Keratinocyte (primary cell): ENCODE measurements at regions not wholly inside any gene's neighbourhood (a gene's known extent, or its start where the extent isn't known, plus 50 kb on each side); places are given as distances from the start of the nearest gene placed in this dataset.

Experiments
- DNase-seq: peaks from one replicate; pipeline ENCODE4 v3.0.0-alpha.2; 2011; ENCODE audit warnings: low read depth, missing footprints, low spot score
- FAIRE-seq: peaks from 2 replicates; lab custom pipeline; 2011; peaks lifted over from hg19 to GRCh38; lab: Jason Lieb, UNC
- H2AFZ ChIP-seq: 2 replicates; pipeline ENCODE4 v1.6.0; 2012; ENCODE audit warnings: low read length, control low read depth, inconsistent platforms; ENCODE audit not compliant: control insufficient read depth
- H3K27ac ChIP-seq: 2 replicates; pipeline ENCODE4 v1.5.1; 2011; ENCODE audit warnings: low read length; ENCODE audit not compliant: control insufficient read depth, insufficient read depth
- H3K27me3 ChIP-seq: 3 replicates; pipeline ENCODE4 v1.6.0; 2011; ENCODE audit warnings: low read length; ENCODE audit not compliant: control insufficient read depth, insufficient read depth; ENCODE audit errors: extremely low read depth
- H3K36me3 ChIP-seq, 2 experiments: 2 replicates in 1 of 2; 3 replicates in 1 of 2; pipeline ENCODE4 v1.5.1; 2011; ENCODE audit warnings: low read length in 2 of 2, mild to moderate bottlenecking in 1 of 2; ENCODE audit not compliant: control insufficient read depth in 2 of 2, insufficient read depth in 2 of 2; ENCODE audit errors: extremely low read depth in 1 of 2
- H3K4me1 ChIP-seq: 3 replicates; pipeline ENCODE4 v1.5.1; 2011; ENCODE audit warnings: low read length; ENCODE audit not compliant: control insufficient read depth, insufficient read depth; ENCODE audit errors: extremely low read depth
- H3K4me2 ChIP-seq: 3 replicates; pipeline ENCODE4 v1.6.0; 2011; ENCODE audit warnings: low read depth, low read length; ENCODE audit not compliant: control insufficient read depth, insufficient read depth; ENCODE audit errors: extremely low read depth
- H3K4me3 ChIP-seq, 3 experiments: fragments of 200-600 bp in 1 of 3; sonication (generic) in 1 of 3; 2 replicates in 2 of 3; 3 replicates in 1 of 3; pipeline ENCODE4 v1.5.1; 2011 to 2016; ENCODE audit warnings: low read length in 3 of 3, mild to moderate bottlenecking in 3 of 3, control low read depth in 2 of 3, inconsistent platforms in 1 of 3, low read depth in 1 of 3, mixed read lengths in 1 of 3, mixed run types in 1 of 3, moderate library complexity in 1 of 3; ENCODE audit not compliant: control insufficient read depth in 2 of 3, insufficient read depth in 2 of 3; ENCODE audit errors: extremely low read depth in 1 of 3
- H3K79me2 ChIP-seq: 2 replicates; pipeline ENCODE4 v1.6.0; 2012; ENCODE audit warnings: low read length; ENCODE audit not compliant: control insufficient read depth, insufficient read depth
- H3K9ac ChIP-seq: 3 replicates; pipeline ENCODE4 v1.6.0; 2011; ENCODE audit warnings: low read length; ENCODE audit not compliant: control insufficient read depth, insufficient read depth; ENCODE audit errors: extremely low read depth
- H3K9me1 ChIP-seq: 3 replicates; pipeline ENCODE4 v1.6.0; 2011; ENCODE audit warnings: low read length; ENCODE audit not compliant: control insufficient read depth, insufficient read depth; ENCODE audit errors: extremely low read depth
- H3K9me3 ChIP-seq: 2 replicates; pipeline ENCODE4 v1.5.1; 2012; ENCODE audit warnings: low read depth, low read length; ENCODE audit not compliant: control insufficient read depth
- H4K20me1 ChIP-seq: 3 replicates; pipeline ENCODE4 v1.6.0; 2011; ENCODE audit warnings: low read length; ENCODE audit not compliant: control insufficient read depth, insufficient read depth; ENCODE audit errors: extremely low read depth
- EZH2 ChIP-seq: IDR thresholded peaks from one replicate; pipeline ENCODE4 v1.6.1; 2012; ENCODE audit warnings: inconsistent platforms, mild to moderate bottlenecking, low read length, moderate library complexity
- dilution Hi-C: fragments of 300-500 bp; cut with MboI; formaldehyde crosslinking; loops from one replicate; pipeline ENCODE4 v1.7.0; 2020; ENCODE audit warnings: low sequenced_read_pairs; ENCODE audit not compliant: extremely low pct_ligation_motif_present
- TF ChIP-seq, protein P1 (sequence below), 3 experiments: IDR thresholded peaks in 1 of 3; conservative IDR thresholded peaks in 1 of 3; optimal IDR thresholded peaks in 1 of 3; 2 replicates in 2 of 3; 3 replicates in 1 of 3; pipeline versions ENCODE3 to v1.5.1; 2011; ENCODE audit warnings: low read length in 3 of 3, mild to moderate bottlenecking in 3 of 3, moderate library complexity in 2 of 3, control low read depth in 1 of 3, inconsistent platforms in 1 of 3; ENCODE audit not compliant: insufficient read depth in 2 of 3; ENCODE audit errors: extremely low read depth in 1 of 3

GRCh38 chr22:47547881-47548650 lies 785.6 kb downstream of the TBC1D22A start:
- Histone ChIP-seq H2AFZ (no peak overlapping the region), H3K27ac (no peak overlapping the region), H3K36me3 (no peaks in the 10 kb centered on the region), H3K9ac (no peak overlapping the region), H3K9me3 (no peaks in the 10 kb centered on the region), H3K4me3 (no peak overlapping the region), H3K79me2 (no peaks in the 10 kb centered on the region), H3K4me1 (no peaks in the 10 kb centered on the region), H4K20me1 (no peaks in the 10 kb centered on the region), H3K27me3 (no peaks in the 10 kb centered on the region), H3K9me1 (no peaks in the 10 kb centered on the region), H3K4me2 (no peak overlapping the region)
- TF ChIP-seq, protein P1, sequence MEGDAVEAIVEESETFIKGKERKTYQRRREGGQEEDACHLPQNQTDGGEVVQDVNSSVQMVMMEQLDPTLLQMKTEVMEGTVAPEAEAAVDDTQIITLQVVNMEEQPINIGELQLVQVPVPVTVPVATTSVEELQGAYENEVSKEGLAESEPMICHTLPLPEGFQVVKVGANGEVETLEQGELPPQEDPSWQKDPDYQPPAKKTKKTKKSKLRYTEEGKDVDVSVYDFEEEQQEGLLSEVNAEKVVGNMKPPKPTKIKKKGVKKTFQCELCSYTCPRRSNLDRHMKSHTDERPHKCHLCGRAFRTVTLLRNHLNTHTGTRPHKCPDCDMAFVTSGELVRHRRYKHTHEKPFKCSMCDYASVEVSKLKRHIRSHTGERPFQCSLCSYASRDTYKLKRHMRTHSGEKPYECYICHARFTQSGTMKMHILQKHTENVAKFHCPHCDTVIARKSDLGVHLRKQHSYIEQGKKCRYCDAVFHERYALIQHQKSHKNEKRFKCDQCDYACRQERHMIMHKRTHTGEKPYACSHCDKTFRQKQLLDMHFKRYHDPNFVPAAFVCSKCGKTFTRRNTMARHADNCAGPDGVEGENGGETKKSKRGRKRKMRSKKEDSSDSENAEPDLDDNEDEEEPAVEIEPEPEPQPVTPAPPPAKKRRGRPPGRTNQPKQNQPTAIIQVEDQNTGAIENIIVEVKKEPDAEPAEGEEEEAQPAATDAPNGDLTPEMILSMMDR (optimal IDR thresholded peaks at IDR 0.05 in 1 of 3, IDR thresholded peaks at IDR 0.05 in 1 of 3, conservative IDR thresholded peaks at IDR 0.05 in 1 of 3; ENCODE audit: extremely low read depth in 1 of 3, insufficient read depth in 2 of 3, low read length in 3 of 3), result no peak
- TF ChIP-seq EZH2, result no peak
- no peak for DNase-seq
- FAIRE-seq, result no peak
- dilution Hi-C loops, result no loop called here

DNA sequence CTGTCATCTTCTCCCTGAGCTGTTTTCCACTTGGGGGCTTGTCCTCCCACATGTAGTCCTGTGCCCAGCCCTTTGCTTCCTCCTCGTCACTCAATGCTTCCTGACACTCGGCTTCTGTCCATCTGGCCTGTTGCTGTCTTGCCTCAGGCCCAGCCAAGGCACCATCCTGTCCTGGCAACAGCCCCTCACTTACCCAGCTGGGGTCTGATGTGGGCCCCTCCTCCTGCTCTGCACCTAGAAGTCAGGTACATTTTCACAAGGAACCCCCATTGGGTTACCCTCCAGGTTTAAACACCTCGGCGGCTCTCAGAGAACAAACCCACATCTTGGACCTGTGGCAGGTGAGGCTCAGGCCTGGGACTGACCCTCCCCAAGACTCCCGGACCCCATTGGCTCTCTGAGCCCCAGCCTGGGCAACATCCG lies 784.8 kb downstream of the TBC1D22A start:
- Histone ChIP-seq H3K9ac (no peak overlapping the region), H3K4me2 (no peak overlapping the region), H3K36me3 (no peaks in the 10 kb centered on the region), H4K20me1 (no peaks in the 10 kb centered on the region), H3K27me3 (no peaks in the 10 kb centered on the region), H3K79me2 (no peaks in the 10 kb centered on the region), H3K4me1 (no peaks in the 10 kb centered on the region), H2AFZ (no peak overlapping the region), H3K27ac (no peak overlapping the region), H3K9me1 (no peaks in the 10 kb centered on the region), H3K4me3 (no peak overlapping the region), H3K9me3 (no peaks in the 10 kb centered on the region)
- DNase-seq (no peak), FAIRE-seq (no peak)
- dilution Hi-C loops, result no loop called here
- TF ChIP-seq, protein P1 (optimal IDR thresholded peaks at IDR 0.05 in 1 of 3, IDR thresholded peaks at IDR 0.05 in 1 of 3, conservative IDR thresholded peaks at IDR 0.05 in 1 of 3; ENCODE audit: extremely low read depth in 1 of 3, insufficient read depth in 2 of 3, low read length in 3 of 3), result no peak
- TF ChIP-seq EZH2, result no peak
